HepG2 (cell line): ENCODE measurements at regions not wholly inside any gene's neighbourhood (a gene's known extent, or its start where the extent isn't known, plus 50 kb on each side); places are given as distances from the start of the nearest gene placed in this dataset.

Source experiments
- ATAC-seq: fragments of 200-7000 bp; cut with Tn5 transposase; 3 replicates; pipeline ENCODE4 v1.9.1; 2020; ENCODE audit warnings: mild to moderate bottlenecking, moderate library complexity
- BruUV-seq: library from RNA; stranded (reverse); fragments of 400-500 nt; replicated peaks from 2 replicates; lab custom pipeline; 2021; lab: Mats Ljungman, UMichigan
- CTCF ChIA-PET: fragments of 300-600 bp; formaldehyde crosslinking; extraction: SDS; loops from one replicate; lab custom pipeline; 2021; ENCODE audit warnings: low total read pairs, inconsistent platforms, low intra/inter-chr PET ratio; lab: Yijun Ruan, JAX
- POLR2A ChIA-PET: fragments of 350-600 bp; sonication (Branson Sonifier 250); formaldehyde crosslinking; loops from one replicate; lab custom pipeline; 2020; ENCODE audit warnings: antibody characterized with exemption, inconsistent platforms; lab: Yijun Ruan, JAX
- DNase-seq: peaks from one replicate; pipeline ENCODE4 v3.0.0-alpha.2; 2015; ENCODE audit warnings: low spot score
- FAIRE-seq: peaks from 3 replicates; lab custom pipeline; 2011; peaks lifted over from hg19 to GRCh38; lab: Jason Lieb, UNC
- H2AFZ ChIP-seq: one replicate; pipeline ENCODE4 v1.6.1; 2011; ENCODE audit warnings: low read length, inconsistent platforms
- H3K27ac ChIP-seq: fragments of 300-600 bp; 3 replicates; pipeline ENCODE4 v1.8.0; 2011; ENCODE audit warnings: mixed run types, mild to moderate bottlenecking, mixed read lengths, low read length, inconsistent platforms; ENCODE audit not compliant: insufficient read depth; ENCODE audit errors: extremely low read length
- H3K27me3 ChIP-seq, 2 experiments: fragments of 200-600 bp in 1 of 2; 2 replicates in 1 of 2; 3 replicates in 1 of 2; pipeline versions ENCODE4 v1.6.0 to v1.8.0; 2011; ENCODE audit warnings: low read length in 2 of 2, mild to moderate bottlenecking in 2 of 2, moderate library complexity in 2 of 2, inconsistent platforms in 1 of 2; ENCODE audit not compliant: insufficient read depth in 2 of 2, control insufficient read depth in 1 of 2
- H3K36me3 ChIP-seq, 2 experiments: fragments of 200-600 bp in 1 of 2; replicated peaks in 1 of 2; 2 replicates in 1 of 2; 3 replicates in 1 of 2; pipeline versions ENCODE4 v1.5.1 to v1.8.0; 2011; ENCODE audit warnings: low read length in 2 of 2, inconsistent platforms in 1 of 2; ENCODE audit not compliant: insufficient read depth in 2 of 2, control insufficient read depth in 1 of 2
- H3K4me1 ChIP-seq: 2 replicates; pipeline ENCODE4 v1.5.1; 2012; ENCODE audit warnings: low read length, inconsistent platforms; ENCODE audit not compliant: insufficient read depth
- H3K4me2 ChIP-seq: 2 replicates; pipeline ENCODE4 v1.6.0; 2011; ENCODE audit warnings: low read depth, low read length, inconsistent platforms
- H3K4me3 ChIP-seq, 3 experiments: fragments of 200-600 bp in 1 of 3; sonication (generic), shearing (Covaris generic) in 1 of 3; replicated peaks in 1 of 3; 2 replicates each; pipeline ENCODE4 v1.5.1; 2011 to 2016; ENCODE audit warnings: low read length in 3 of 3, inconsistent platforms in 2 of 3, low read depth in 2 of 3, mild to moderate bottlenecking in 2 of 3, control low read depth in 1 of 3, mixed read lengths in 1 of 3; ENCODE audit not compliant: insufficient read depth in 1 of 3
- H3K79me2 ChIP-seq: one replicate; pipeline ENCODE4 v1.6.1; 2011; ENCODE audit warnings: low read length, inconsistent platforms; ENCODE audit not compliant: insufficient read depth
- H3K9ac ChIP-seq: 2 replicates; pipeline ENCODE4 v1.6.0; 2011; ENCODE audit warnings: mild to moderate bottlenecking, low read depth, low read length, inconsistent platforms; ENCODE audit not compliant: insufficient read depth
- H3K9me3 ChIP-seq: 2 replicates; pipeline ENCODE4 v1.5.1; 2012; ENCODE audit warnings: mild to moderate bottlenecking, low read length
- H4K20me1 ChIP-seq: 2 replicates; pipeline ENCODE4 v1.6.0; 2011; ENCODE audit warnings: inconsistent platforms, mild to moderate bottlenecking, low read length, moderate library complexity; ENCODE audit not compliant: insufficient read depth
- MED8 ChIP-seq: sonication (generic); formaldehyde crosslinking; IDR thresholded peaks from 2 replicates; pipeline ENCODE4 v1.8.1; 2023; ENCODE audit warnings: mild to moderate bottlenecking, missing genetic modification reagents; ENCODE audit not compliant: insufficient replicate concordance
- RAD51 ChIP-seq: fragments of 450-650 bp; IDR thresholded peaks from 2 replicates; pipeline ENCODE4 v1.6.1; 2016; ENCODE audit warnings: borderline replicate concordance
- TARDBP ChIP-seq: sonication (generic); formaldehyde crosslinking; IDR thresholded peaks from 2 replicates; pipeline ENCODE4 v1.8.0; 2022; ENCODE audit warnings: mild to moderate bottlenecking, missing genetic modification reagents
- ZBTB42 ChIP-seq: sonication (generic); formaldehyde crosslinking; IDR thresholded peaks from 2 replicates; pipeline ENCODE4 v1.5.0; 2020; ENCODE audit warnings: mild to moderate bottlenecking, missing genetic modification reagents
- ZFP41 ChIP-seq: sonication (generic); formaldehyde crosslinking; IDR thresholded peaks from 2 replicates; pipeline ENCODE4 v1.4.0; 2020; ENCODE audit warnings: mild to moderate bottlenecking, missing genetic modification reagents, borderline replicate concordance
- ZNF777 ChIP-seq: sonication (generic); formaldehyde crosslinking; IDR thresholded peaks from 2 replicates; pipeline ENCODE4 v1.4.0; 2020; ENCODE audit warnings: missing genetic modification reagents
- WGBS: methylation state at CpG from one replicate; pipeline ENCODE4 v1.1.6; 2017; ENCODE audit warnings: low lambda C conversion rate; 5-methylcytosine and 5-hydroxymethylcytosine counted together
- in situ Hi-C: cut with HindIII; loops from 2 replicates; pipeline ENCODE4 v1.10.0; 2017; ENCODE audit warnings: low pct_unique_long_range_greater_than_20kb; ENCODE audit not compliant: extremely low pct_ligation_motif_present
- intact Hi-C: fragments of 100-400 bp; cut with micrococcal nuclease; formaldehyde crosslinking; loops from one replicate; pipeline ENCODE4 v1.10.0; 2022; ENCODE audit not compliant: unreplicated experiment
- TF ChIP-seq, protein P1 (sequence below): fragments of 450-650 bp; IDR thresholded peaks from 2 replicates; pipeline ENCODE4 v1.6.1; 2017; ENCODE audit warnings: mild to moderate bottlenecking
- TF ChIP-seq, protein P2 (sequence below): sonication (generic); formaldehyde crosslinking; conservative IDR thresholded peaks from 2 replicates; pipeline ENCODE4 v1.8.0; 2022; ENCODE audit warnings: missing genetic modification reagents
- TF ChIP-seq, protein P3 (sequence below), 2 experiments: sonication (generic) in 1 of 2; formaldehyde crosslinking in 1 of 2; IDR thresholded peaks; 2 replicates each; pipeline versions ENCODE4 v1.5.1 to v1.6.1; 2011 to 2020; ENCODE audit warnings: borderline replicate concordance in 1 of 2, low read depth in 1 of 2, low read length in 1 of 2, mild to moderate bottlenecking in 1 of 2, missing genetic modification reagents in 1 of 2, moderate library complexity in 1 of 2

DNA sequence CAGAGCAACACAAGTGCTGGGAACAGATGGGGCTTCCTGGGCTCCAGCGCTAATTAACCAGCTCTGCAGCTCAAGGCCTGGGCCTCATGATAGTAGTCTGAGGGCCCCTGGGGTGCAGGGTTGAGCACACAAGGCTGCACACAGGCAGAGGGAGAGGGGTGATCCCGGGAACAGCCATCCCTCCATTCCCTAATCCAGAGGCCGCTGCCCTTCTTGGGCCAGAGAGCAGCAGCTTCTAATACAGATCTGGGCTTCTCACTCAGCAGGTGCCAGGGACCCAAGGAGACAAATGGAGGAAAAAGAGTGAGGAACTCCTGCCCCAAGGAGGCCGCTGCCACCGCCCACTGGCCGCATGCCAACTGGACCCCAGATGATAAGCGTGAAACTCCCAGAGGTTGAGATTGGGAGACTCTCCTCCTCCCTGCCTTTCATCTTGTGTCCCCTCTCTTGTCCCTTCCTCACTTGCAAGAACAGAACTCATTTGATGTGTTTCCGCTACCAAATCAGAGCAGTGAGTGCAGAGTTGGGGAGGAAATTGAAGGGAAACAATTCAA, 58.0 kb upstream of the IFNAR2 start (continued):
- TF ChIP-seq, protein P1, sequence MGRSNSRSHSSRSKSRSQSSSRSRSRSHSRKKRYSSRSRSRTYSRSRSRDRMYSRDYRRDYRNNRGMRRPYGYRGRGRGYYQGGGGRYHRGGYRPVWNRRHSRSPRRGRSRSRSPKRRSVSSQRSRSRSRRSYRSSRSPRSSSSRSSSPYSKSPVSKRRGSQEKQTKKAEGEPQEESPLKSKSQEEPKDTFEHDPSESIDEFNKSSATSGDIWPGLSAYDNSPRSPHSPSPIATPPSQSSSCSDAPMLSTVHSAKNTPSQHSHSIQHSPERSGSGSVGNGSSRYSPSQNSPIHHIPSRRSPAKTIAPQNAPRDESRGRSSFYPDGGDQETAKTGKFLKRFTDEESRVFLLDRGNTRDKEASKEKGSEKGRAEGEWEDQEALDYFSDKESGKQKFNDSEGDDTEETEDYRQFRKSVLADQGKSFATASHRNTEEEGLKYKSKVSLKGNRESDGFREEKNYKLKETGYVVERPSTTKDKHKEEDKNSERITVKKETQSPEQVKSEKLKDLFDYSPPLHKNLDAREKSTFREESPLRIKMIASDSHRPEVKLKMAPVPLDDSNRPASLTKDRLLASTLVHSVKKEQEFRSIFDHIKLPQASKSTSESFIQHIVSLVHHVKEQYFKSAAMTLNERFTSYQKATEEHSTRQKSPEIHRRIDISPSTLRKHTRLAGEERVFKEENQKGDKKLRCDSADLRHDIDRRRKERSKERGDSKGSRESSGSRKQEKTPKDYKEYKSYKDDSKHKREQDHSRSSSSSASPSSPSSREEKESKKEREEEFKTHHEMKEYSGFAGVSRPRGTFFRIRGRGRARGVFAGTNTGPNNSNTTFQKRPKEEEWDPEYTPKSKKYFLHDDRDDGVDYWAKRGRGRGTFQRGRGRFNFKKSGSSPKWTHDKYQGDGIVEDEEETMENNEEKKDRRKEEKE: no peak

DNA sequence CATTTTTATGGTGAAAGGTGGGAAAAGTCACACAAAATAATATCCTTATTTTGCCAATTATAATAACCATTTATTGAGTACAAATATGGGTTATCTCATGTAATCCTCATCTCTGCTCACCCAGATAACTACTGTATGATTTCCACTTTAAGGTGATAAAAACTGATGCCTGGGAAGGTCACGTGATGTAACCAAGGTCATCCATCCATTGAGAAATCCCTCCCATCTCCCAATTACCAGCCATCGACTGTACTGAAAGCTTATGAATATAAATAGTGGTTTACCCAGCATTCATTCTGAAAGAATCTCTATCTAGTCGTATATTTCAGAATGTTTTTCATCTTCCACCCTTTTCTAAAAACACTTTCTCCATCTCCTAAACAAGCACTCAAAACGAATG, 55.0 kb upstream of the IFNAR2 start:
- no peak overlapping the region for H2AFZ ChIP-seq
- intact Hi-C loops: no loop called here
- H3K27me3 ChIP-seq: peaks cover 2 to 54% of the 10 kb centered on the region in 2 experiments; a peak in 4 of 5 replicates
- no peaks in the 10 kb centered on the region for H3K79me2 ChIP-seq
- H4K20me1 ChIP-seq: no peaks in the 10 kb centered on the region
- H3K4me3 ChIP-seq: no peak overlapping the region
- 7% methylated on average over 4 of the region's 4 CpGs for WGBS
- no peak for FAIRE-seq
- no peak for ATAC-seq
- H3K27ac ChIP-seq: no peak overlapping the region
- no TSS peak for BruUV-seq
- in situ Hi-C loops: no loop called here
- DNase-seq: no peak
- TF ChIP-seq ZFP41 (CRISPR knock-in tag): no peak
- no peak for TF ChIP-seq ZNF777
- TF ChIP-seq TARDBP (CRISPR knock-in tag): no peak
- TF ChIP-seq, protein P2, sequence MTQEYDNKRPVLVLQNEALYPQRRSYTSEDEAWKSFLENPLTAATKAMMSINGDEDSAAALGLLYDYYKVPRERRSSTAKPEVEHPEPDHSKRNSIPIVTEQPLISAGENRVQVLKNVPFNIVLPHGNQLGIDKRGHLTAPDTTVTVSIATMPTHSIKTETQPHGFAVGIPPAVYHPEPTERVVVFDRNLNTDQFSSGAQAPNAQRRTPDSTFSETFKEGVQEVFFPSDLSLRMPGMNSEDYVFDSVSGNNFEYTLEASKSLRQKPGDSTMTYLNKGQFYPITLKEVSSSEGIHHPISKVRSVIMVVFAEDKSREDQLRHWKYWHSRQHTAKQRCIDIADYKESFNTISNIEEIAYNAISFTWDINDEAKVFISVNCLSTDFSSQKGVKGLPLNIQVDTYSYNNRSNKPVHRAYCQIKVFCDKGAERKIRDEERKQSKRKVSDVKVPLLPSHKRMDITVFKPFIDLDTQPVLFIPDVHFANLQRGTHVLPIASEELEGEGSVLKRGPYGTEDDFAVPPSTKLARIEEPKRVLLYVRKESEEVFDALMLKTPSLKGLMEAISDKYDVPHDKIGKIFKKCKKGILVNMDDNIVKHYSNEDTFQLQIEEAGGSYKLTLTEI (CRISPR knock-in tag): no peak
- no peak for TF ChIP-seq MED8
- TF ChIP-seq RAD51: peak; percentile 58; the same call in 1 of the 2 replicates
- TF ChIP-seq, protein P3, sequence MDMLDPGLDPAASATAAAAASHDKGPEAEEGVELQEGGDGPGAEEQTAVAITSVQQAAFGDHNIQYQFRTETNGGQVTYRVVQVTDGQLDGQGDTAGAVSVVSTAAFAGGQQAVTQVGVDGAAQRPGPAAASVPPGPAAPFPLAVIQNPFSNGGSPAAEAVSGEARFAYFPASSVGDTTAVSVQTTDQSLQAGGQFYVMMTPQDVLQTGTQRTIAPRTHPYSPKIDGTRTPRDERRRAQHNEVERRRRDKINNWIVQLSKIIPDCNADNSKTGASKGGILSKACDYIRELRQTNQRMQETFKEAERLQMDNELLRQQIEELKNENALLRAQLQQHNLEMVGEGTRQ (IDR thresholded peaks at IDR 0.05; ENCODE audit: low read depth, low read length): peak; percentile 46; the same call in 1 of the 2 replicates
- TF ChIP-seq, protein P3 (CRISPR knock-in tag; IDR thresholded peaks at IDR 0.05; ENCODE audit: borderline replicate concordance): no peak
- no peak for TF ChIP-seq ZBTB42 (CRISPR knock-in tag)
- no peaks in the 10 kb centered on the region for H3K9me3 ChIP-seq
- ChIA-PET CTCF (no interaction called here), POLR2A (no interaction called here)
- no peak overlapping the region for H3K9ac ChIP-seq
- no peaks in the 10 kb centered on the region for H3K4me1 ChIP-seq
- no peak overlapping the region for H3K4me2 ChIP-seq
- no peaks in the 10 kb centered on the region for H3K36me3 ChIP-seq
